ENCODE measurements at regions not wholly inside any gene's neighbourhood (a gene's known extent, or its start where the extent isn't known, plus 50 kb on each side); places are given as distances from the start of the nearest gene placed in this dataset.
"Not testable (repeated sequence)": the region's sequence is repeated elsewhere in the genome, so short reads cannot be mapped to it uniquely, and the experiment has no call there.

DNA sequence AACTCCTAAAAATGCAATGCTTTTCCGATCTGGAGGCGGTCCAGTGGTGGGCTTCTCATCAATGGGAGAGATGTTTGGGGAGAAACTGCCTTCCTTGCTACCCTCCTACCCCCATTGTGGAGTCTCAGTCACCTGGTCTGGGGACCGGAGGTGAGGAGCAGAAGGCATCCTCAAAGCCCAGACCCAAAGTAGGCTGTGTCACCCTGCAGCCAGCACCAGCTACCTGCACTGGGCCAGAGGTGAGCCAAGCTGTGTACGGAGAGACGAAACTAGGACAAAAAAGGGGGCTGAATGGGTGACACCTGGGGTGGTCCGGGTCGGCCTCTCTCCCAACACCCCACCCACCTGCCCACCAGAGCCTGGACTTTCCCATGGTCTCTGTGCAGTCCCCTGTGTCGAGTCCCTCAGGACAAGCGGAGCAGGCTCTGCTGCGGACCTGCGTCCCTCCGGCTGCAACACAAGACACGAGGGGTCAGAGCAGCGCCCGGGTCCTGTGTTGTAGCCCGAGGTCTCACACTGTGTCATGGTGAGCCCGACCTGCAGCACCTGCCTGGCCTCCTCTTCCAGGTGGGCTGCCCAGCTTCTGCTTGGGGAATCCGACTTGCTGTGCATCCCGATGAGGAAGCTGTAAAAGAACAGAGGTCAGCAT lies 68.0 kb upstream of the RMP24 start (continued):
- TF ChIP-seq, protein P1, sequence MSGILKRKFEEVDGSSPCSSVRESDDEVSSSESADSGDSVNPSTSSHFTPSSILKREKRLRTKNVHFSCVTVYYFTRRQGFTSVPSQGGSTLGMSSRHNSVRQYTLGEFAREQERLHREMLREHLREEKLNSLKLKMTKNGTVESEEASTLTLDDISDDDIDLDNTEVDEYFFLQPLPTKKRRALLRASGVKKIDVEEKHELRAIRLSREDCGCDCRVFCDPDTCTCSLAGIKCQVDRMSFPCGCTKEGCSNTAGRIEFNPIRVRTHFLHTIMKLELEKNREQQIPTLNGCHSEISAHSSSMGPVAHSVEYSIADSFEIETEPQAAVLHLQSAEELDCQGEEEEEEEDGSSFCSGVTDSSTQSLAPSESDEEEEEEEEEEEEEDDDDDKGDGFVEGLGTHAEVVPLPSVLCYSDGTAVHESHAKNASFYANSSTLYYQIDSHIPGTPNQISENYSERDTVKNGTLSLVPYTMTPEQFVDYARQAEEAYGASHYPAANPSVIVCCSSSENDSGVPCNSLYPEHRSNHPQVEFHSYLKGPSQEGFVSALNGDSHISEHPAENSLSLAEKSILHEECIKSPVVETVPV (CRISPR knock-in tag; IDR thresholded peaks at IDR 0.05) = no peak

DNA sequence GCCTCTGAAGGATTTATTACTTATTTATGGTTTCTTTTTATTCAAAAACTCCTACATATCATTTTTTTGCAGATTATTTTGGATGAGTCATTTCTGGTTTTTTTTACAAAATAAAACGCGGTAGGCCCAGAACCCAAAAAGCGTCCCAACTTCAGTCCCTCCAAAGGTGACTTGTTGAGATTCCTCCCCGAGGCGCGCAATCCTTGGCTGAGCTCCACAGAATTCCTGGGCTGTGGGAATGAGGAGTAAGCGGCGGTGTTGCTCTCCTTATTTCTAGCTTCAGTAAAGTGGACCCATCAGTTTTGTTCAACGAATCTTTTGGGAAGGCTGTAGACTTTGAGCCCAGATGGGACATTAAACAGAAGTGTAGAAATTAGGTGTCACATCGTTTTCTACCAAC lies 67.0 kb upstream of the RMP24 start:
- ATAC-seq = no peak
- no peak for TF ChIP-seq TCF4 (CRISPR knock-in tag; IDR thresholded peaks at IDR 0.05; ENCODE audit: borderline replicate concordance)
- TF ChIP-seq, protein P2, sequence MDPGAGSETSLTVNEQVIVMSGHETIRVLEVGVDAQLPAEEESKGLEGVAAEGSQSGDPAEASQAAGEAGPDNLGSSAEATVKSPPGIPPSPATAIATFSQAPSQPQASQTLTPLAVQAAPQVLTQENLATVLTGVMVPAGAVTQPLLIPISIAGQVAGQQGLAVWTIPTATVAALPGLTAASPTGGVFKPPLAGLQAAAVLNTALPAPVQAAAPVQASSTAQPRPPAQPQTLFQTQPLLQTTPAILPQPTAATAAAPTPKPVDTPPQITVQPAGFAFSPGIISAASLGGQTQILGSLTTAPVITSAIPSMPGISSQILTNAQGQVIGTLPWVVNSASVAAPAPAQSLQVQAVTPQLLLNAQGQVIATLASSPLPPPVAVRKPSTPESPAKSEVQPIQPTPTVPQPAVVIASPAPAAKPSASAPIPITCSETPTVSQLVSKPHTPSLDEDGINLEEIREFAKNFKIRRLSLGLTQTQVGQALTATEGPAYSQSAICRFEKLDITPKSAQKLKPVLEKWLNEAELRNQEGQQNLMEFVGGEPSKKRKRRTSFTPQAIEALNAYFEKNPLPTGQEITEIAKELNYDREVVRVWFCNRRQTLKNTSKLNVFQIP (CRISPR knock-in tag; IDR thresholded peaks at IDR 0.05; ENCODE audit: borderline replicate concordance, low read depth) = no peak
- TF ChIP-seq GLIS3 (CRISPR knock-in tag; IDR thresholded peaks at IDR 0.05) = no peak
- TF ChIP-seq PPARA (CRISPR knock-in tag; IDR thresholded peaks at IDR 0.05; ENCODE audit: borderline replicate concordance) = no peak
- TF ChIP-seq ZNF565 (CRISPR knock-in tag; conservative IDR thresholded peaks at IDR 0.05; ENCODE audit: low read depth) = no peak
- no peak for TF ChIP-seq ESRRG (CRISPR knock-in tag; IDR thresholded peaks at IDR 0.05)
- TF ChIP-seq OSR1 (CRISPR knock-in tag; IDR thresholded peaks at IDR 0.05) = no peak
- TF ChIP-seq ARNTL (CRISPR knock-in tag; IDR thresholded peaks at IDR 0.05; ENCODE audit: borderline replicate concordance, low read depth) = no peak
- TF ChIP-seq ISL1 (CRISPR knock-in tag; IDR thresholded peaks at IDR 0.05) = no peak
- TF ChIP-seq ZC3H10 (CRISPR knock-in tag; IDR thresholded peaks at IDR 0.05) = no peak
- no peak for TF ChIP-seq ZFP3 (CRISPR knock-in tag; IDR thresholded peaks at IDR 0.05)
- no peak for TF ChIP-seq BACH2 (CRISPR knock-in tag; IDR thresholded peaks at IDR 0.05; ENCODE audit: borderline replicate concordance)

DNA sequence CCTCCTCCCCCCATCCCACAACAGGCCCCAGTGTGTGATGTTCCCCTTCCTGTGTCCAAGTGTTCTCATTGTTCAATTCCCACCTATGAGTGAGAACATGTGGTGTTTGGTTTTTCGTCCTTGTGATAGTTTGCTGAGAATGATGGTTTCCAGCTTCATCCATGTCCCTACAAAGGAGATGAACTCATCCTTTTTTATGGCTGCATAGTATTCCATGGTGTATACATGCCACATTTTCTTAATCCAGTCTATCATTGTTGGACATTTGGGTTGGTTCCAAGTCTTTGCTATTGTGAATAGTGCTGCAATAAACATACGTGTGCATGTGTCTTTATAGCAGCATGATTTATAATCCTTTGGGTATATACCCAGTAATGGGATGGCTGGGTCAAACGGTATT lies 66.2 kb upstream of the RMP24 start:
- ATAC-seq = not testable (repeated sequence)

DNA sequence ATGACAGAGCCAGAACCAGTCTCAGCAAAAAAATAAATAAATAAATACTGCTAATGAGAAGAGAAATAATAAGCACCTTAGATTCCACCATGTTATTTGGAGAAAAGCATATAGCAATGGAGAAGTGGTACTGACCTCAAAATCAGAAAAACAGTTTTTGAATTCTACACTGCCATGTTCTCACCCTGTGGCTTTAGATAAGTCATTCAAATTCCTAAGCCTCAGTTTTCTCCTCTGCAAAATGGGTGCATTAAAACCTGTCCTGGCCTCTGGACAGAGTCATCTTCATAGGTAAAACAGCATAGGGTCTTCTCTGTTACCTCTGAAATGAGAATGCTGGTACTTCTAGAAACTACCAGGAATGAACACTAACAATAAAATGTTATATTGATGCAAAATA lies 62.2 kb upstream of the RMP24 start:
- TF ChIP-seq TOX (CRISPR knock-in tag; IDR thresholded peaks at IDR 0.05; ENCODE audit: borderline replicate concordance) = no peak
- TF ChIP-seq SNAI2 (CRISPR knock-in tag; IDR thresholded peaks at IDR 0.05) = no peak
- TF ChIP-seq, protein P1 (CRISPR knock-in tag; IDR thresholded peaks at IDR 0.05) = no peak
- no peak for TF ChIP-seq ISL1 (CRISPR knock-in tag; IDR thresholded peaks at IDR 0.05)
- TF ChIP-seq TCF4 (CRISPR knock-in tag; IDR thresholded peaks at IDR 0.05; ENCODE audit: borderline replicate concordance) = no peak
- TF ChIP-seq CSDC2 (CRISPR knock-in tag; IDR thresholded peaks at IDR 0.05) = no peak
- no peak for TF ChIP-seq ARNTL (CRISPR knock-in tag; IDR thresholded peaks at IDR 0.05; ENCODE audit: borderline replicate concordance, low read depth)
- TF ChIP-seq, protein P2 (CRISPR knock-in tag; IDR thresholded peaks at IDR 0.05; ENCODE audit: borderline replicate concordance, low read depth) = no peak
- no peak for TF ChIP-seq ESRRG (CRISPR knock-in tag; IDR thresholded peaks at IDR 0.05)
- TF ChIP-seq, protein P3, sequence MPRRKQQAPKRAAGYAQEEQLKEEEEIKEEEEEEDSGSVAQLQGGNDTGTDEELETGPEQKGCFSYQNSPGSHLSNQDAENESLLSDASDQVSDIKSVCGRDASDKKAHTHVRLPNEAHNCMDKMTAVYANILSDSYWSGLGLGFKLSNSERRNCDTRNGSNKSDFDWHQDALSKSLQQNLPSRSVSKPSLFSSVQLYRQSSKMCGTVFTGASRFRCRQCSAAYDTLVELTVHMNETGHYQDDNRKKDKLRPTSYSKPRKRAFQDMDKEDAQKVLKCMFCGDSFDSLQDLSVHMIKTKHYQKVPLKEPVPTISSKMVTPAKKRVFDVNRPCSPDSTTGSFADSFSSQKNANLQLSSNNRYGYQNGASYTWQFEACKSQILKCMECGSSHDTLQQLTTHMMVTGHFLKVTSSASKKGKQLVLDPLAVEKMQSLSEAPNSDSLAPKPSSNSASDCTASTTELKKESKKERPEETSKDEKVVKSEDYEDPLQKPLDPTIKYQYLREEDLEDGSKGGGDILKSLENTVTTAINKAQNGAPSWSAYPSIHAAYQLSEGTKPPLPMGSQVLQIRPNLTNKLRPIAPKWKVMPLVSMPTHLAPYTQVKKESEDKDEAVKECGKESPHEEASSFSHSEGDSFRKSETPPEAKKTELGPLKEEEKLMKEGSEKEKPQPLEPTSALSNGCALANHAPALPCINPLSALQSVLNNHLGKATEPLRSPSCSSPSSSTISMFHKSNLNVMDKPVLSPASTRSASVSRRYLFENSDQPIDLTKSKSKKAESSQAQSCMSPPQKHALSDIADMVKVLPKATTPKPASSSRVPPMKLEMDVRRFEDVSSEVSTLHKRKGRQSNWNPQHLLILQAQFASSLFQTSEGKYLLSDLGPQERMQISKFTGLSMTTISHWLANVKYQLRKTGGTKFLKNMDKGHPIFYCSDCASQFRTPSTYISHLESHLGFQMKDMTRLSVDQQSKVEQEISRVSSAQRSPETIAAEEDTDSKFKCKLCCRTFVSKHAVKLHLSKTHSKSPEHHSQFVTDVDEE (CRISPR knock-in tag; IDR thresholded peaks at IDR 0.05) = no peak
- TF ChIP-seq, protein P4, sequence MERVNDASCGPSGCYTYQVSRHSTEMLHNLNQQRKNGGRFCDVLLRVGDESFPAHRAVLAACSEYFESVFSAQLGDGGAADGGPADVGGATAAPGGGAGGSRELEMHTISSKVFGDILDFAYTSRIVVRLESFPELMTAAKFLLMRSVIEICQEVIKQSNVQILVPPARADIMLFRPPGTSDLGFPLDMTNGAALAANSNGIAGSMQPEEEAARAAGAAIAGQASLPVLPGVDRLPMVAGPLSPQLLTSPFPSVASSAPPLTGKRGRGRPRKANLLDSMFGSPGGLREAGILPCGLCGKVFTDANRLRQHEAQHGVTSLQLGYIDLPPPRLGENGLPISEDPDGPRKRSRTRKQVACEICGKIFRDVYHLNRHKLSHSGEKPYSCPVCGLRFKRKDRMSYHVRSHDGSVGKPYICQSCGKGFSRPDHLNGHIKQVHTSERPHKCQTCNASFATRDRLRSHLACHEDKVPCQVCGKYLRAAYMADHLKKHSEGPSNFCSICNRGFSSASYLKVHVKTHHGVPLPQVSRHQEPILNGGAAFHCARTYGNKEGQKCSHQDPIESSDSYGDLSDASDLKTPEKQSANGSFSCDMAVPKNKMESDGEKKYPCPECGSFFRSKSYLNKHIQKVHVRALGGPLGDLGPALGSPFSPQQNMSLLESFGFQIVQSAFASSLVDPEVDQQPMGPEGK (CRISPR knock-in tag; IDR thresholded peaks at IDR 0.05; ENCODE audit: borderline replicate concordance) = no peak
- TF ChIP-seq ZFP30 (CRISPR knock-in tag; IDR thresholded peaks at IDR 0.05) = no peak
- TF ChIP-seq ZFP3 (CRISPR knock-in tag; IDR thresholded peaks at IDR 0.05) = no peak
- no peak for TF ChIP-seq ZNF8 (CRISPR knock-in tag; IDR thresholded peaks at IDR 0.05)
- no peak for TF ChIP-seq ZC3H10 (CRISPR knock-in tag; IDR thresholded peaks at IDR 0.05)
- TF ChIP-seq OSR1 (CRISPR knock-in tag; IDR thresholded peaks at IDR 0.05) = no peak
- no peak for TF ChIP-seq BACH2 (CRISPR knock-in tag; IDR thresholded peaks at IDR 0.05; ENCODE audit: borderline replicate concordance)
- no peak for TF ChIP-seq GLIS3 (CRISPR knock-in tag; IDR thresholded peaks at IDR 0.05)
- no peak for ATAC-seq

All from SK-N-SH treated with all-trans-retinoic acid at 6 μM for 48 hours (cell line).